ENCODE measurements at regions not wholly inside any gene's neighbourhood (a gene's known extent, or its start where the extent isn't known, plus 50 kb on each side); places are given as distances from the start of the nearest gene placed in this dataset.

GRCh38 chr4:101418466-101418865, 71.1 kb upstream of the PPP3CA start:
- H3K9me3 ChIP-seq (ENCODE audit: control insufficient read depth, low read length), result no peaks in the 10 kb centered on the region
- no peaks in the 10 kb centered on the region for H3K79me2 ChIP-seq
- H3K4me1 ChIP-seq, result no peaks in the 10 kb centered on the region
- H3K36me3 ChIP-seq (ENCODE audit: control insufficient read depth, insufficient read depth, low read length), result no peaks in the 10 kb centered on the region
- no peak overlapping the region for H2AFZ ChIP-seq
- H3K27ac ChIP-seq, result no peak overlapping the region
- no peak overlapping the region for H3K9ac ChIP-seq
- H3K4me2 ChIP-seq (ENCODE audit: low read length), result no peak overlapping the region
- no peak for TF ChIP-seq CTCF (IDR thresholded peaks at IDR 0.05)
- no peak overlapping the region for H3K4me3 ChIP-seq (ENCODE audit: low read depth, low read length)
- H3K27me3 ChIP-seq (ENCODE audit: control insufficient read depth, insufficient read depth, low read length), result no peaks in the 10 kb centered on the region

GRCh38 chr4:101418055-101418454, 70.7 kb upstream of the PPP3CA start:
- no peaks in the 10 kb centered on the region for H3K9me3 ChIP-seq (ENCODE audit: control insufficient read depth, low read length)
- H2AFZ ChIP-seq, result no peak overlapping the region
- no peak overlapping the region for H3K9ac ChIP-seq
- no peak overlapping the region for H3K4me3 ChIP-seq (ENCODE audit: low read depth, low read length)
- H3K27ac ChIP-seq, result no peak overlapping the region
- no peaks in the 10 kb centered on the region for H3K4me1 ChIP-seq
- no peaks in the 10 kb centered on the region for H3K27me3 ChIP-seq (ENCODE audit: control insufficient read depth, insufficient read depth, low read length)
- H3K4me2 ChIP-seq (ENCODE audit: low read length), result no peak overlapping the region
- H3K36me3 ChIP-seq (ENCODE audit: control insufficient read depth, insufficient read depth, low read length), result no peaks in the 10 kb centered on the region
- no peak for TF ChIP-seq CTCF (IDR thresholded peaks at IDR 0.05)
- no peaks in the 10 kb centered on the region for H3K79me2 ChIP-seq

- no peak overlapping the region for H3K4me3 ChIP-seq (ENCODE audit: low read depth, low read length)
- H3K4me1 ChIP-seq, result no peaks in the 10 kb centered on the region
- no peak for TF ChIP-seq CTCF (IDR thresholded peaks at IDR 0.05)
- no peaks in the 10 kb centered on the region for H3K79me2 ChIP-seq
- H3K9ac ChIP-seq, result no peak overlapping the region
- H3K36me3 ChIP-seq (ENCODE audit: control insufficient read depth, insufficient read depth, low read length), result no peaks in the 10 kb centered on the region
- H2AFZ ChIP-seq, result no peak overlapping the region
- H3K9me3 ChIP-seq (ENCODE audit: control insufficient read depth, low read length), result no peaks in the 10 kb centered on the region
- no peak overlapping the region for H3K27ac ChIP-seq
- no peaks in the 10 kb centered on the region for H3K27me3 ChIP-seq (ENCODE audit: control insufficient read depth, insufficient read depth, low read length)
- H3K4me2 ChIP-seq (ENCODE audit: low read length), result no peak overlapping the region
Measured at GRCh38 chr4:101417046-101417445, 69.7 kb upstream of the PPP3CA start.

GRCh38 chr4:101415962-101416361, 68.6 kb upstream of the PPP3CA start:
- Histone ChIP-seq H2AFZ (no peak overlapping the region), H3K4me1 (no peaks in the 10 kb centered on the region), H3K4me2 (ENCODE audit: low read length) (no peak overlapping the region), H3K27me3 (ENCODE audit: control insufficient read depth, insufficient read depth, low read length) (no peaks in the 10 kb centered on the region), H3K27ac (no peak overlapping the region), H3K36me3 (ENCODE audit: control insufficient read depth, insufficient read depth, low read length) (no peaks in the 10 kb centered on the region), H3K9me3 (ENCODE audit: control insufficient read depth, low read length) (no peaks in the 10 kb centered on the region), H3K79me2 (no peaks in the 10 kb centered on the region), H3K9ac (no peak overlapping the region), H3K4me3 (ENCODE audit: low read depth, low read length) (no peak overlapping the region)
- no peak for TF ChIP-seq CTCF (IDR thresholded peaks at IDR 0.05)

GRCh38 chr4:101414496-101414895, 67.2 kb upstream of the PPP3CA start:
- H3K4me2 ChIP-seq (ENCODE audit: low read length), result no peak overlapping the region
- no peaks in the 10 kb centered on the region for H3K27me3 ChIP-seq (ENCODE audit: control insufficient read depth, insufficient read depth, low read length)
- no peaks in the 10 kb centered on the region for H3K4me1 ChIP-seq
- no peak overlapping the region for H2AFZ ChIP-seq
- H3K4me3 ChIP-seq (ENCODE audit: low read depth, low read length), result no peak overlapping the region
- H3K27ac ChIP-seq, result no peak overlapping the region
- TF ChIP-seq CTCF (IDR thresholded peaks at IDR 0.05), result no peak
- H3K36me3 ChIP-seq (ENCODE audit: control insufficient read depth, insufficient read depth, low read length), result no peaks in the 10 kb centered on the region
- H3K9me3 ChIP-seq (ENCODE audit: control insufficient read depth, low read length), result no peaks in the 10 kb centered on the region
- no peaks in the 10 kb centered on the region for H3K79me2 ChIP-seq
- H3K9ac ChIP-seq, result no peak overlapping the region
